ENCODE measurements at regions not wholly inside any gene's neighbourhood (a gene's known extent, or its start where the extent isn't known, plus 50 kb on each side); places are given as distances from the start of the nearest gene placed in this dataset.

DNA sequence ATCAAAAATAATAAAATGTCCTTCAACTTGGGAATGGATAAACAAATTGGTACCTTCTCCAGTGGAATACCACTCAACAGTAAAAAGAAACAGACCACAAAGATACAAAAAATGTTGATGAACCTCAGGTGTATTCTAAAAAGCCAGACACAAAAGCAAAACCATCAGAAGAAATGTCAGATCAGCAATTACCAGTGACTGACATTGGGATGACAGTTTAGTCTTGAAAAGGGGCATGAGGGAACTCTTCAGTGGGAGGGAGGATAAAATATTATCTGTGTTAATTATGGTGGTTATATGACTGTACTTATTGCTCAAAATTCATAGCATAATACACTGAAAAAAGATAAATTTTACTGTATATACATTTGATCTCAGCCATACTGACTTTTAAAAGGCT is 473.0 kb downstream of the TMX3 start:
- ChIA-PET CTCF (no interaction called here), POLR2A (no interaction called here)
- no peak for ATAC-seq
- Mint-ChIP-seq H3K36me3 (ENCODE audit: low read depth) (no peaks in the 10 kb centered on the region), H3K4me1 (ENCODE audit: low read depth) (no peaks in the 10 kb centered on the region), H3K27ac (no peak overlapping the region), H3K9me3 (peaks cover 1% of the 10 kb centered on the region), H3K4me3 (no peak overlapping the region), H3K27me3 (no peaks in the 10 kb centered on the region)
- TF ChIP-seq, protein P1, sequence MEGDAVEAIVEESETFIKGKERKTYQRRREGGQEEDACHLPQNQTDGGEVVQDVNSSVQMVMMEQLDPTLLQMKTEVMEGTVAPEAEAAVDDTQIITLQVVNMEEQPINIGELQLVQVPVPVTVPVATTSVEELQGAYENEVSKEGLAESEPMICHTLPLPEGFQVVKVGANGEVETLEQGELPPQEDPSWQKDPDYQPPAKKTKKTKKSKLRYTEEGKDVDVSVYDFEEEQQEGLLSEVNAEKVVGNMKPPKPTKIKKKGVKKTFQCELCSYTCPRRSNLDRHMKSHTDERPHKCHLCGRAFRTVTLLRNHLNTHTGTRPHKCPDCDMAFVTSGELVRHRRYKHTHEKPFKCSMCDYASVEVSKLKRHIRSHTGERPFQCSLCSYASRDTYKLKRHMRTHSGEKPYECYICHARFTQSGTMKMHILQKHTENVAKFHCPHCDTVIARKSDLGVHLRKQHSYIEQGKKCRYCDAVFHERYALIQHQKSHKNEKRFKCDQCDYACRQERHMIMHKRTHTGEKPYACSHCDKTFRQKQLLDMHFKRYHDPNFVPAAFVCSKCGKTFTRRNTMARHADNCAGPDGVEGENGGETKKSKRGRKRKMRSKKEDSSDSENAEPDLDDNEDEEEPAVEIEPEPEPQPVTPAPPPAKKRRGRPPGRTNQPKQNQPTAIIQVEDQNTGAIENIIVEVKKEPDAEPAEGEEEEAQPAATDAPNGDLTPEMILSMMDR (IDR thresholded peaks at IDR 0.05) = no peak
- intact Hi-C loops (cut with micrococcal nuclease) = no loop called here
- no peak for DNase-seq

DNA sequence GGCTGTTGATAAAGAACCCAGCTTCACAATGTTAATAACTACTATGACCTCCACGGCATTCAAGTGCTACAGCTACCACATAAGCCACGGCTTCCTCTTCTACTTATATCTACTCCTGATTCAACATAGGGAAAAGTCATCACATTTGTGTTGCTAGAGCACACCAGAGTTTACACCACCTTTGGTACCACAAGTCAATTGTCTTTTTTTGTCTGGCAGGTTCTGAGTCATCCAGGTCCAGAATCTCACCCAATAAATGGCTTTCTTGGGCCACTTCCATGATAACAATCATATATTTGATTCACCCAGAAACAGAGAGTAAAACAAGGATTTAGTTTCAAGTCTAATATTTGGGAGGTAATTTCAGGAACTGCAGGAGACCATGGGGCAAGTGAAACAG is 480.2 kb downstream of the TMX3 start:
- intact Hi-C loops (cut with micrococcal nuclease) = no loop called here

DNA sequence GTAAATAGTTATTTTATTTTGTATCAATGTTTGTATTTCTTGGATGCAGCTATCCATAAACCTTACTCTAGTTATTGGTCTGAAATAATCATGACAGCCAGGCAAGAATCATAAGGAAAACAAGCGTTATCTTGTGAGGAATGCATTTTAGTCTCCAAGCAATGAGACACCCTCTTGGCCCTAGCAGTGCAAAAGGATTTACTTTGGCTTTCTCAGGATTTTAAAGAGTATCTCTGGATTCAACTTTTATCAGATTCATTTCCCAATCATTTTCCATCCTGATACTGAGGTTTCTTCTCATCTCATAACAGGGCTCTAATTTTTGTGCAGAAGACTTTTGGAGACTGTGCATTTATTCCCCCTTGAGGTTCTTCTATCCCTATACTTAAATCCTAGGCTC is 480.8 kb downstream of the TMX3 start:
- POLR2A ChIA-PET = no interaction called here
- TF ChIP-seq, protein P1 (IDR thresholded peaks at IDR 0.05) = no peak
- intact Hi-C loops (cut with micrococcal nuclease) = no loop called here
- Mint-ChIP-seq H3K9me3 (peaks cover 1% of the 10 kb centered on the region), H3K36me3 (ENCODE audit: low read depth) (no peaks in the 10 kb centered on the region), H3K4me3 (no peak overlapping the region), H3K4me1 (ENCODE audit: low read depth) (no peaks in the 10 kb centered on the region), H3K27ac (no peak overlapping the region), H3K27me3 (no peaks in the 10 kb centered on the region)
- CTCF ChIA-PET = no interaction called here
- ATAC-seq (no peak), DNase-seq (no peak)

More for the DNA sequence above, 480.2 kb downstream of the TMX3 start:
- ChIA-PET POLR2A (no interaction called here), CTCF (no interaction called here)
- ATAC-seq = no peak
- Mint-ChIP-seq H3K27ac (no peak overlapping the region), H3K4me3 (no peak overlapping the region), H3K36me3 (ENCODE audit: low read depth) (no peaks in the 10 kb centered on the region), H3K27me3 (no peaks in the 10 kb centered on the region), H3K9me3 (peaks cover 1% of the 10 kb centered on the region), H3K4me1 (ENCODE audit: low read depth) (no peaks in the 10 kb centered on the region)
- DNase-seq = no peak
- TF ChIP-seq, protein P1 (IDR thresholded peaks at IDR 0.05) = no peak

DNA sequence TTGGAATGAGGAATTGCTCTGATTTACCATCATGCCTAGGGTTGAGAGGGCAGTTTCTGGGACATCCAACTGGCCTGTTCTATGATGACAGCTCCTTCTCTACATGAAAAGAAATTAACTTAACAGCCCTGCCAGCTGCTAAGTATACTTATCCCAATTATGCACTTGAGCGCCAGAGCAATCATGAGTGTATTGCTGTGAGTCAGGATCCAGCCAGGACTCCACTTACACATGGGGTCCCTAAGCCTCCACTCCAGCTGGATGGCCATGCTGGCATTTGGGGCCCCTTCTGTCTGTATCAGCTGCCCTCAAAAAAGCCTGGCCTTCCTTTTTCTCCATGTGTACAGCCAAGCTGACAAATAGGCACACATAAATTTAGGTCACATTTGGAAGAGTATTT is 481.9 kb downstream of the TMX3 start:
- ChIA-PET POLR2A (no interaction called here), CTCF (no interaction called here)
- Mint-ChIP-seq H3K4me1 (ENCODE audit: low read depth) (no peaks in the 10 kb centered on the region), H3K27me3 (no peaks in the 10 kb centered on the region), H3K4me3 (no peak overlapping the region), H3K27ac (no peak overlapping the region), H3K9me3 (no peaks in the 10 kb centered on the region), H3K36me3 (ENCODE audit: low read depth) (no peaks in the 10 kb centered on the region)
- TF ChIP-seq, protein P1 (IDR thresholded peaks at IDR 0.05) = no peak
- DNase-seq (no peak), ATAC-seq (no peak)
- intact Hi-C loops (cut with micrococcal nuclease) = no loop called here

DNA sequence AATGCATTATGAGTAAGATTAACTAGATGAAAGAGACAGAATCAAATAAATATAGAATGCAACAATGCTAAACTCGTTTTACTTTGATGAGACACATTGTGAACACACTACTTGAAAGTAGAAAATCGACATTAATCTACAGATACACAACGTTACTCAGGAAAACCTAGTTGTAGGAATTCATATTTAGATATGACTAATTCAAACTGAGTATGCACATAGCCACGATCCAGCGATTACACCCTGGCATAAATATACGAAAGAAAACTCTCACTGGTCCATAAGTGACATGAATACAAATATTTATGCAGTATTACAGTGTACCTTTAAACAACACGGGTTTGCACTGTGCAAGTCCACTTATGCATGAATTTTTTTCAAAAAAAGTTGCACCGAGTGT is 485.6 kb downstream of the TMX3 start:
- no peaks in the 10 kb centered on the region for H3K36me3 Mint-ChIP-seq (ENCODE audit: low read depth)
- intact Hi-C loops (cut with micrococcal nuclease) = no loop called here
- H3K4me3 Mint-ChIP-seq = no peak overlapping the region
- H3K27me3 Mint-ChIP-seq = no peaks in the 10 kb centered on the region
- H3K27ac Mint-ChIP-seq = no peak overlapping the region
- ATAC-seq (no peak), DNase-seq (no peak)
- H3K4me1 Mint-ChIP-seq (ENCODE audit: low read depth) = no peaks in the 10 kb centered on the region
- no peaks in the 10 kb centered on the region for H3K9me3 Mint-ChIP-seq
- POLR2A ChIA-PET = no interaction called here
- TF ChIP-seq, protein P1 (IDR thresholded peaks at IDR 0.05) = no peak
- CTCF ChIA-PET = no interaction called here

Data from activated CD8-positive, alpha-beta T cell treated with anti-CD3 and anti-CD28 coated beads for 36 hours (primary cell).